ENCODE measurements at regions not wholly inside any gene's neighbourhood (a gene's known extent, or its start where the extent isn't known, plus 50 kb on each side); places are given as distances from the start of the nearest gene placed in this dataset.
"Not testable (repeated sequence)": the region's sequence is repeated elsewhere in the genome, so short reads cannot be mapped to it uniquely, and the experiment has no call there.

GRCh38 chr19:28609091-28609755 is 603.7 kb downstream of the UQCRFS1 start:
- no peak for DNase-seq (ENCODE audit: extremely low read depth, low read depth)

- DNase-seq (ENCODE audit: extremely low read depth, low read depth): no peak
These were observed 604.7 kb downstream of the UQCRFS1 start for GRCh38 chr19:28608292-28608691.

- DNase-seq (ENCODE audit: extremely low read depth, low read depth): no peak
These were observed 605.8 kb downstream of the UQCRFS1 start for GRCh38 chr19:28607066-28607583.

GRCh38 chr19:28606269-28607032 is 606.5 kb downstream of the UQCRFS1 start:
- no peak for DNase-seq (ENCODE audit: extremely low read depth, low read depth)

- no peak for DNase-seq (ENCODE audit: extremely low read depth, low read depth)
These were observed 607.3 kb downstream of the UQCRFS1 start for GRCh38 chr19:28605501-28606268.

- DNase-seq (ENCODE audit: extremely low read depth, low read depth): no peak
These were observed 609.5 kb downstream of the UQCRFS1 start for GRCh38 chr19:28603453-28603852.

GRCh38 chr19:28602675-28603298 is 610.2 kb downstream of the UQCRFS1 start:
- no peak for DNase-seq (ENCODE audit: extremely low read depth, low read depth)

- no peak for DNase-seq (ENCODE audit: extremely low read depth, low read depth)
These were observed 611.1 kb downstream of the UQCRFS1 start for GRCh38 chr19:28601723-28602440.

- no peak for DNase-seq (ENCODE audit: extremely low read depth, low read depth)
These were observed 614.1 kb downstream of the UQCRFS1 start for GRCh38 chr19:28598861-28599260.

GRCh38 chr19:28596561-28597071 is 616.3 kb downstream of the UQCRFS1 start:
- no peak for DNase-seq (ENCODE audit: extremely low read depth, low read depth)

GRCh38 chr19:28595722-28596480 is 617.0 kb downstream of the UQCRFS1 start:
- no peak for DNase-seq (ENCODE audit: extremely low read depth, low read depth)

- DNase-seq (ENCODE audit: extremely low read depth, low read depth): no peak
These were observed 618.2 kb downstream of the UQCRFS1 start for GRCh38 chr19:28594737-28595136.

- DNase-seq (ENCODE audit: extremely low read depth, low read depth): not testable (repeated sequence)
These were observed 623.0 kb downstream of the UQCRFS1 start for GRCh38 chr19:28589991-28590411.

GRCh38 chr19:28586474-28586873 is 626.5 kb downstream of the UQCRFS1 start:
- no peak for DNase-seq (ENCODE audit: extremely low read depth, low read depth)

- DNase-seq (ENCODE audit: extremely low read depth, low read depth): no peak
These were observed 627.2 kb downstream of the UQCRFS1 start for GRCh38 chr19:28585796-28586195.

- no peak for DNase-seq (ENCODE audit: extremely low read depth, low read depth)
These were observed 629.2 kb downstream of the UQCRFS1 start for GRCh38 chr19:28583713-28584112.

- no peak for DNase-seq (ENCODE audit: extremely low read depth, low read depth)
These were observed 629.7 kb downstream of the UQCRFS1 start for GRCh38 chr19:28583242-28583641.

GRCh38 chr19:28582796-28583195 is 630.2 kb downstream of the UQCRFS1 start:
- no peak for DNase-seq (ENCODE audit: extremely low read depth, low read depth)

- DNase-seq (ENCODE audit: extremely low read depth, low read depth): no peak
These were observed 630.6 kb downstream of the UQCRFS1 start for GRCh38 chr19:28582344-28582743.
